ENCODE measurements at regions not wholly inside any gene's neighbourhood (a gene's known extent, or its start where the extent isn't known, plus 50 kb on each side); places are given as distances from the start of the nearest gene placed in this dataset.

GRCh38 chr14:43778570-43778936, 728.5 kb downstream of the FSCB start:
- TF ChIP-seq CTCF (IDR thresholded peaks at IDR 0.05) = no peak
- no peak for TF ChIP-seq POLR2A (IDR thresholded peaks at IDR 0.05)

All from lower leg skin (tissue), 3 donors.